PC-9 (cell line): ENCODE measurements at regions not wholly inside any gene's neighbourhood (a gene's known extent, or its start where the extent isn't known, plus 50 kb on each side); places are given as distances from the start of the nearest gene placed in this dataset.

Experiments used
- CTCF ChIP-seq: fragments of 200-600 bp; sonication (generic); conservative IDR thresholded peaks from 2 replicates; pipeline ENCODE4 v1.6.1; 2017; ENCODE audit warnings: mixed run types, antibody characterized with exemption, mild to moderate bottlenecking, moderate library complexity
- EZH2 ChIP-seq: fragments of 200-600 bp; sonication (generic); IDR thresholded peaks from 2 replicates; pipeline ENCODE4 v1.8.0; 2017; ENCODE audit warnings: antibody characterized with exemption, low read depth

DNA sequence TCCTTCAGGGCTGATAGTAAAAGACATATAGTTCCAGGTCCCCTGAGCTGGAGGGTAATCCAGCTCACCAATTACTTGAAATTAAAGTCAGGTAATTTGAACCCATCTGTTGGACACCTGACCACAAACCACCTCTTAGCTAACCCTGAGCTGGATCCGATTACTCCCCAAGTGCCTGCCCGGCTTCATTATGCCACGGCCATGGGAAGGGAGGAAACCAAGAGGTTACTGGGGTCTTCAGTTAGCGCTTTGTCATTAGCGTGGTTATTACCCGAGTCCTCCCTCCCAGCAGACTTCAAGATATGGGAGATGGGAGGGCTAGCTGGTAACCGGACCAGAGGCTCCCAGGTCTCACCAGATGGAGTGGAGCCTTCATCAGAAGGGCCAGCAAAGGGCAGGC, 1071.4 kb downstream of the BCL11B start:
- TF ChIP-seq CTCF (no peak), EZH2 (no peak)
